ENCODE measurements at regions not wholly inside any gene's neighbourhood (a gene's known extent, or its start where the extent isn't known, plus 50 kb on each side); places are given as distances from the start of the nearest gene placed in this dataset.

DNA sequence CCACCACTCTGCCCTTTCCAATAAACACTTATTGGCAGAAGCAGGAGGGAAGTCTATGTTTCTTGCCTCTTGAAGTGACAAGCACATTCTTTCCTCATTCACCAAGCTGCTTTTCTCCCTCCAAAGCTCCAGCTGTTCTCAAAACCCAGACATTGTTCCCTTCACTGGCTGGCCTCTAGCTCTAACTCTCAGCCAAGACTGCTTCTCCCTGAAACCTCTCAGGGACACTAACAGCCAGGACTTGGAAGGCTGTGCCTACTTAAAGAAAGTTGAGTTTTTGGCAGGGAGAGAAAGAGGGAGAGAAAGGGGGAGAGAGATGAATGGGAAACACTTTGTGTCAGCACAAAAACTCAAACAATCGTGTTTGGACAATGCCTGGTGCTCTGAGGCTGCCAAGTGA is 99.5 kb downstream of the COX18 start:
- intact Hi-C loops (cut with DNase I) = no loop called here
- H3K4me1 ChIP-seq = no peaks in the 10 kb centered on the region
- TF ChIP-seq, protein P1, sequence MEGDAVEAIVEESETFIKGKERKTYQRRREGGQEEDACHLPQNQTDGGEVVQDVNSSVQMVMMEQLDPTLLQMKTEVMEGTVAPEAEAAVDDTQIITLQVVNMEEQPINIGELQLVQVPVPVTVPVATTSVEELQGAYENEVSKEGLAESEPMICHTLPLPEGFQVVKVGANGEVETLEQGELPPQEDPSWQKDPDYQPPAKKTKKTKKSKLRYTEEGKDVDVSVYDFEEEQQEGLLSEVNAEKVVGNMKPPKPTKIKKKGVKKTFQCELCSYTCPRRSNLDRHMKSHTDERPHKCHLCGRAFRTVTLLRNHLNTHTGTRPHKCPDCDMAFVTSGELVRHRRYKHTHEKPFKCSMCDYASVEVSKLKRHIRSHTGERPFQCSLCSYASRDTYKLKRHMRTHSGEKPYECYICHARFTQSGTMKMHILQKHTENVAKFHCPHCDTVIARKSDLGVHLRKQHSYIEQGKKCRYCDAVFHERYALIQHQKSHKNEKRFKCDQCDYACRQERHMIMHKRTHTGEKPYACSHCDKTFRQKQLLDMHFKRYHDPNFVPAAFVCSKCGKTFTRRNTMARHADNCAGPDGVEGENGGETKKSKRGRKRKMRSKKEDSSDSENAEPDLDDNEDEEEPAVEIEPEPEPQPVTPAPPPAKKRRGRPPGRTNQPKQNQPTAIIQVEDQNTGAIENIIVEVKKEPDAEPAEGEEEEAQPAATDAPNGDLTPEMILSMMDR (IDR thresholded peaks at IDR 0.05) = no peak
- no peak overlapping the region for H3K27ac ChIP-seq
- H3K36me3 ChIP-seq = no peaks in the 10 kb centered on the region
- no peak overlapping the region for H3K4me3 ChIP-seq
- 20 to 33% methylated on average over 1 of the region's 1 CpG for WGBS, 2 donors
- no peaks in the 10 kb centered on the region for H3K27me3 ChIP-seq
- no peaks in the 10 kb centered on the region for H3K9me3 ChIP-seq
- ATAC-seq (no peak), DNase-seq (no peak), FAIRE-seq (no peak)

DNA sequence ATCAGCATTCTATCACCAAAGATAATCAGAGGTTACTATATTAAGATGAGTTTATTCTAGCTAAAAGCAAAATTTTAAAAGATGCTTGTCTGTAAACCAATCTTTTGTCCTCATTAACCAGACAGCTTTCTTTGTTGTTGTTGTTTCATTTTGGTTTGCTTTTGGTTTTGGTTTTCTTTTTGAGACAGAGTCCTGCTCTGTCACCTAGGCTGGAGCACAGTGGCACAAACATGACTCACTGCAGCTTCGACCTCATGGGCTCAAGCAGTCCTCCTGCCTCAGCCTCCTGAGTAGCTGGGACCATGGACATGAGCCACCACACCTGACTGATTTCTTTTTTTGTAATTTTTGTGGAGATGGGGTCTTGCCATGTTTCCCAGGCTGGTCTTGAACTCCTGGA is 102.9 kb downstream of the COX18 start:
- Histone ChIP-seq H3K27ac (no peak overlapping the region), H3K4me3 (no peak overlapping the region), H3K9me3 (no peaks in the 10 kb centered on the region), H3K36me3 (no peaks in the 10 kb centered on the region), H3K27me3 (no peaks in the 10 kb centered on the region), H3K4me1 (no peaks in the 10 kb centered on the region)
- DNase-seq = no peak
- ATAC-seq = no peak
- intact Hi-C loops (cut with DNase I) = no loop called here
- FAIRE-seq = no peak
- TF ChIP-seq, protein P1 (IDR thresholded peaks at IDR 0.05) = no peak
- WGBS, 2 donors = 33 to 43% methylated on average over 1 of the region's 1 CpG

DNA sequence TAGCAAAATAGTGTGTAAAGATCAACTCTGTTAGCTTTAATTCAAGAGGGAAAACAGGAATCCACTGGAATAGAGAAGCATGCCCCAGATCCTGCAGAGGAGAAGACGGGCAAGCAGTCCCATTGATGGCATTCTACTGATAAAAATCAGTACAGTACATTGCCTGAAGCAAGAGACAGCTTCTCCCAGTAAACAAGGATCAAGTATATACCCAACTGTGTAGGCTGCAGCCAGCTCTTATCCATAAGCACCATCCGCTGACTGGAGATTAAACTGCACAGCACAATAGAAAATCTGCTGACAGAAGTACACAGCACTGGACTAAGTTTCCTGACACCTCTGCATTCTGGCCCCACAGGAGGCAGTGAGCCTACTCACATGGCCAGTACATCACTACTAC is 110.1 kb downstream of the COX18 start:
- Histone ChIP-seq H3K36me3 (no peaks in the 10 kb centered on the region), H3K4me3 (no peak overlapping the region), H3K27ac (no peak overlapping the region), H3K4me1 (no peaks in the 10 kb centered on the region), H3K27me3 (no peaks in the 10 kb centered on the region), H3K9me3 (no peaks in the 10 kb centered on the region)
- ATAC-seq (no peak), FAIRE-seq (no peak), DNase-seq (no peak)
- 58 to 67% methylated on average over 2 of the region's 2 CpGs for WGBS, 2 donors
- intact Hi-C loops (cut with DNase I) = no loop called here
- TF ChIP-seq, protein P1 (IDR thresholded peaks at IDR 0.05) = no peak

DNA sequence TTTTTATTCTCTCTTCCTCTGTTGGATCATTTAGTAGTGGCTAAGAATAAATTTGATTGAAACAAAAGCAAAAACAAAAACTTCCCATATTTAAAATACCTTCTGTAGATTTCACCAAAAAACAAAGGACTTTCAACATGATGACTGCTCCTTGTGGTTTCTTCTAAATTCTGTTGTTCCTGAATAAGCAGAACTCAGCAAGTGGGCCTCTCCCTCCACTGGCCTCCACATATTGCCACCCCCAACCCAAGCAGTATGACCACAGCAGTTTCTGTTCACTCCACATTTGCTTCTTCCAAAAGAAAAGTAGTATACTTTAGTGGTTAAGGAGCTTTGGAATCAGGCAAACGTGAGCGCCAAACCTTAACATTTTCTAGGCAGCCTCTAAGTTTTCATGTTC is 114.7 kb downstream of the COX18 start:
- intact Hi-C loops (cut with DNase I) = no loop called here
- TF ChIP-seq, protein P1 (IDR thresholded peaks at IDR 0.05) = no peak
- H3K4me1 ChIP-seq = no peaks in the 10 kb centered on the region
- no peaks in the 10 kb centered on the region for H3K27me3 ChIP-seq
- DNase-seq (no peak), FAIRE-seq (no peak), ATAC-seq (no peak)
- no peak overlapping the region for H3K4me3 ChIP-seq
- no peaks in the 10 kb centered on the region for H3K9me3 ChIP-seq
- H3K36me3 ChIP-seq = no peaks in the 10 kb centered on the region
- 73 to 77% methylated on average over 2 of the region's 2 CpGs for WGBS, 2 donors
- no peak overlapping the region for H3K27ac ChIP-seq

DNA sequence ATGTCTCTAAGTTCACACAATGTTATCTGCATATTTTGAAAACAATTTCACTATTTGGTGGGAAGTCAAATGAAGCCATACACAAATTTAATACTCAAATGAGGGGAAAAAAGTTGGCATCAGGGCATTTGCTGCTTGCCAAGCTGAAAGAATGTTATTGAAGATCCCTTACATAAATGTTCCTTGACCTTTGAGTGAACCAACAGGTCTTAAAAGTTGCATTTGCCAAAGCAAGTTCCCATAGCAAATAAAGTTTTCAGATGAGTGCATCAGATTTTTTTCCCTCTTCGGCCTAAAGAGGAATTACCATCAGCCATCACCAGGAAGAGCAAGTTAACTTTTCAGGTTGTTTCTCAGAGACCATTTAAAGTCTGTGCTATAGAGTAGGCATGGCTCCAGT is 115.9 kb downstream of the COX18 start:
- no peak overlapping the region for H3K27ac ChIP-seq

More for the DNA sequence above, 115.9 kb downstream of the COX18 start:
- H3K36me3 ChIP-seq = no peaks in the 10 kb centered on the region
- no peak overlapping the region for H3K4me3 ChIP-seq
- ATAC-seq (no peak), FAIRE-seq (no peak), DNase-seq (no peak)
- H3K4me1 ChIP-seq = no peaks in the 10 kb centered on the region
- intact Hi-C loops (cut with DNase I) = no loop called here
- no peaks in the 10 kb centered on the region for H3K27me3 ChIP-seq
- H3K9me3 ChIP-seq = no peaks in the 10 kb centered on the region
- TF ChIP-seq, protein P1 (IDR thresholded peaks at IDR 0.05) = no peak
- 46 to 70% methylated on average over 1 of the region's 1 CpG for WGBS, 2 donors

Measured in pancreas (tissue), 10 donors.